CD4-positive, CD25-positive, alpha-beta regulatory T cell (primary cell): ENCODE measurements at regions not wholly inside any gene's neighbourhood (a gene's known extent, or its start where the extent isn't known, plus 50 kb on each side); places are given as distances from the start of the nearest gene placed in this dataset.

ENCODE experiments used
- ATAC-seq, 2 donors: fragments of 150-1000 bp; cut with Tn5 transposase; one replicate each; pipeline ENCODE4 v1.10.0; 2021; ENCODE audit warnings: low read depth in 2 of 2, moderate number of reproducible peaks in 2 of 2, moderate library complexity in 1 of 2
- DNase-seq, 3 donors: peaks; one replicate each; pipeline versions ENCODE4 v3.0.0 to v3.0.0-alpha.2; 2012 to 2022; ENCODE audit warnings: mixed read lengths in 1 of 3
- H3K27ac ChIP-seq: one replicate; pipeline ENCODE4 v1.7.0; 2013; ENCODE audit warnings: mild to moderate bottlenecking, low read length; ENCODE audit not compliant: insufficient read depth, poor library complexity, severe bottlenecking
- H3K27me3 ChIP-seq: one replicate; pipeline ENCODE4 v1.7.0; 2013; ENCODE audit warnings: low read length; ENCODE audit not compliant: control insufficient read depth, insufficient read depth
- H3K36me3 ChIP-seq: one replicate; pipeline ENCODE4 v1.7.0; 2013; ENCODE audit warnings: mild to moderate bottlenecking, low read length, moderate library complexity; ENCODE audit not compliant: control insufficient read depth, insufficient read depth
- H3K4me1 ChIP-seq: 2 replicates; pipeline ENCODE4 v1.7.0; 2013; ENCODE audit warnings: mild to moderate bottlenecking, low read length; ENCODE audit not compliant: insufficient read depth, control insufficient read depth, poor library complexity, severe bottlenecking
- H3K4me3 ChIP-seq: one replicate; pipeline ENCODE4 v1.7.0; 2013; ENCODE audit warnings: low read depth, mild to moderate bottlenecking, low read length, moderate library complexity
- H3K9me3 ChIP-seq, 2 experiments: 1 replicate in 1 of 2; 2 replicates in 1 of 2; pipeline ENCODE4 v1.7.0; 2013; ENCODE audit warnings: low read length in 2 of 2, mild to moderate bottlenecking in 1 of 2, moderate library complexity in 1 of 2; ENCODE audit not compliant: control insufficient read depth in 2 of 2
- H3K27ac Mint-ChIP-seq, 3 donors: one replicate each; pipeline ENCODE4 v1.8.0; 2020 to 2022; ENCODE audit warnings: mild to moderate bottlenecking in 3 of 3, mixed read lengths in 3 of 3, moderate library complexity in 2 of 3
- H3K27me3 Mint-ChIP-seq: one replicate; pipeline ENCODE4 v1.8.0; 2022; ENCODE audit warnings: mild to moderate bottlenecking, mixed read lengths
- H3K36me3 Mint-ChIP-seq: one replicate; pipeline ENCODE4 v1.8.0; 2020; ENCODE audit warnings: mixed read lengths
- H3K4me1 Mint-ChIP-seq, 4 donors: one replicate each; pipeline ENCODE4 v1.8.0; 2020 to 2022; ENCODE audit warnings: mixed read lengths in 4 of 4, mild to moderate bottlenecking in 1 of 4
- H3K4me3 Mint-ChIP-seq, 4 donors: one replicate each; pipeline ENCODE4 v1.8.0; 2020 to 2022; ENCODE audit warnings: mild to moderate bottlenecking in 4 of 4, mixed read lengths in 4 of 4, moderate library complexity in 3 of 4
- H3K9me3 Mint-ChIP-seq, 7 donors: one replicate each; pipeline ENCODE4 v1.8.0; 2020 to 2022; ENCODE audit warnings: mixed read lengths in 7 of 7, mild to moderate bottlenecking in 3 of 7, moderate library complexity in 2 of 7

DNA sequence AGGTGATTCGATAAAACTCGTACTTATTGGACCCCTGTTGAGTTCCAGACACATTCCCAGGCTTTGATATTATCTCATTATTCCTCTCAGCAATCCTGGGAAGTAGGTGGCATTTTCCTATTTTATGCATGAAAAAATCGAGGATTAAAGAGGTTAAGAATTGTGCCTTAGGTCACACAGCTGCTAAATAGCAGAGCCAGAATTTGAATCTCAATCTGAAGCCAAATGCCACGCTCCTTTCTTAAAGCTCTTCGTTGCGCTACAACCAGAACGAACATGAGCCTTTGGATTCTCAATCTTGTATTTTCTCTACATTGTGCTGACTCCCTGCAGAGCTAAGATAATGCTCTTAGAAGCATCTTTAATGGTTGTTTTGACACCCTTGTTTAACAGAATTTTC lies 527.8 kb upstream of the TLE4 start:
- no peak overlapping the region for H3K4me3 ChIP-seq
- no peaks in the 10 kb centered on the region for H3K4me1 Mint-ChIP-seq
- H3K36me3 ChIP-seq: no peaks in the 10 kb centered on the region
- no peaks in the 10 kb centered on the region for H3K27me3 ChIP-seq
- H3K36me3 Mint-ChIP-seq: no peaks in the 10 kb centered on the region
- H3K27me3 Mint-ChIP-seq: no peaks in the 10 kb centered on the region
- ATAC-seq (no peak), DNase-seq (no peak)
- no peak overlapping the region for H3K27ac ChIP-seq
- no peak overlapping the region for H3K27ac Mint-ChIP-seq
- no peaks in the 10 kb centered on the region for H3K4me1 ChIP-seq
- no peak overlapping the region for H3K4me3 Mint-ChIP-seq
- H3K9me3 Mint-ChIP-seq: peaks cover 0 to 5% (median 0%) of the 10 kb centered on the region in 7 donors
- H3K9me3 ChIP-seq: no peaks in the 10 kb centered on the region

DNA sequence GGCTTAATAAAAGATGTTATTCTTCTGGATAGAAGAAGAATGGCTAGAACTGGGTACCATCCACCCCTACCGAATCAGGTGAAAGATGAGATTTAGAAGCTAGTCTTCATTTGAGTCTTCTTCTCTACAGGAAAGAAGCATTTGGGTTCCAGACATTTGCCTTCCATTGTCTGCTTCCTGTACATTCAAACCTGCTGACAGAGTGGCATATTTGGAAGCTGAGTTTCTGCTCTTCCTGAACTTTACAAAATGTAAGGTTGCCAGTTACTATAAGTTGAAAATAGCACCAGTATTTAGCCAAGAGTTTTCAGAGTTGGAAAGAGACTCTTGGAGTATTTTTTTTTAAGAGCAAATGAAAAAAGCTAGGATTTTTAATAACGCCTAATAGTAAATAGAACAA lies 525.4 kb upstream of the TLE4 start:
- Mint-ChIP-seq H3K36me3 (no peaks in the 10 kb centered on the region), H3K27ac (no peak overlapping the region), H3K27me3 (no peaks in the 10 kb centered on the region), H3K9me3 (peaks cover 0 to 5% (median 0%) of the 10 kb centered on the region in 7 donors), H3K4me1 (no peaks in the 10 kb centered on the region), H3K4me3 (no peak overlapping the region)
- no peaks in the 10 kb centered on the region for H3K9me3 ChIP-seq
- ATAC-seq: no peak
- DNase-seq: no peak
- no peaks in the 10 kb centered on the region for H3K36me3 ChIP-seq
- no peaks in the 10 kb centered on the region for H3K4me1 ChIP-seq
- no peaks in the 10 kb centered on the region for H3K27me3 ChIP-seq
- H3K27ac ChIP-seq: no peak overlapping the region
- H3K4me3 ChIP-seq: no peak overlapping the region

DNA sequence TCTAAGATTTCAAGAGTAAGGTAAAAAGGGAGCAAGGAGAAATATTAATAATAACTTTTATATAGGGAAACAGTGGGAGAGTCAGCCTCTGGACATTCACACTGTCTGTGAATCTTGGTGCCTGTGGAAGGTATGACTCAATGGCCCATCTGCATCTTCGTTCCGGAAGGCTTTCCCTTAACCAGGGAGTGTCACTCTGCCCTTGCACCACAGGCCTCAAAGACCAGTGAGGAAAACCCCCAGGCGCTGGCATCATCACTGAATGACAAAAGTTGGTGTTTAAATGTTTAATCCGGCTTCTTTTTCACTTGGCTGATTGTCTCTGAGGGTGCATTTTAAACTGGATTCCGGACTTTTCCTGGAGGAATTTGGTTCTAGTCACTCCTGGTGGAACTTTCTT lies 522.4 kb upstream of the TLE4 start:
- Mint-ChIP-seq H3K27ac (no peak overlapping the region), H3K4me3 (no peak overlapping the region), H3K9me3 (peaks cover 0 to 7% (median 1%) of the 10 kb centered on the region in 7 donors), H3K27me3 (no peaks in the 10 kb centered on the region), H3K4me1 (no peaks in the 10 kb centered on the region), H3K36me3 (no peaks in the 10 kb centered on the region)
- H3K4me1 ChIP-seq: no peaks in the 10 kb centered on the region
- no peak for ATAC-seq
- H3K27ac ChIP-seq: no peak overlapping the region
- no peaks in the 10 kb centered on the region for H3K36me3 ChIP-seq
- no peaks in the 10 kb centered on the region for H3K9me3 ChIP-seq
- DNase-seq: no peak
- H3K4me3 ChIP-seq: no peak overlapping the region
- H3K27me3 ChIP-seq: no peaks in the 10 kb centered on the region

DNA sequence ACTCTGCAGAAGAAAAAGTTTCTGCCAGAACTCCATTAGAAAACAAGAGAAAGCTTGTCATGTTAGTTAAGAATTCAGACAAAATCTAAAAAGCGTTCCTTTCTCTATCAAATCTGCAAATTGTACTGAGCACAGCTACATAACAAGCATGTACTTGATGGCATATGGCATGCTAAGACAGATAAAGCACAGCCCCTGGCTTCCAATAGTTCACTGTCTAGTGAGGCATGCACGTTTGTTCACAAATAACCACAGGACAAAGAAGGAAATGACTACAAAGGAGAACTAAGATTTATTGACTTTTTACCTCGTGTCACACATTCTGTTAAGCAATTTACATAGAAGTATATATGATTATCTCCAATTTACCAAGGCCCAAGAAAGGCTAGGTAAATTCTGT lies 518.2 kb upstream of the TLE4 start:
- DNase-seq: no peak
- no peaks in the 10 kb centered on the region for H3K27me3 Mint-ChIP-seq
- Histone ChIP-seq H3K27me3 (no peaks in the 10 kb centered on the region), H3K4me3 (no peak overlapping the region), H3K27ac (no peak overlapping the region), H3K4me1 (no peaks in the 10 kb centered on the region), H3K9me3 (no peaks in the 10 kb centered on the region), H3K36me3 (no peaks in the 10 kb centered on the region)
- no peak overlapping the region for H3K4me3 Mint-ChIP-seq
- no peak for ATAC-seq
- no peaks in the 10 kb centered on the region for H3K4me1 Mint-ChIP-seq
- H3K9me3 Mint-ChIP-seq: peaks cover 0 to 7% (median 2%) of the 10 kb centered on the region in 7 donors
- no peaks in the 10 kb centered on the region for H3K36me3 Mint-ChIP-seq
- H3K27ac Mint-ChIP-seq: no peak overlapping the region

DNA sequence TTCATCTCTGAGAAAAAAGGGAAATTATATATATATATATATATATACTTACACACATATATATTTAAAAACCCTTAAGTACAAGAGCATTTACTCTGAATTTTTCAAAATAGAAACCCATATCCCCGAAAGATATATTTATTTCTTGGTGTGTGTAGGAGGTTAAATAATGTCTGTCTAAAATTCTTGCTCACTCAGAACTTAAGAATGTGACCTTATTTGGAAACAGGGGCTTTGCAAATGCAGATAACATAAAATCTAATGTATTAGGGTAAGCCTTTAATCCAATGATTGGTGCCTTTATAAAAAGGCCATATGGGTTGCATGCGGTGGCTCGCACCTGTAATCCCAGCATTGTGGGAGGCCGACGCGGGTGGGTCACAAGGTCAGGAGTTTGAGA lies 517.3 kb upstream of the TLE4 start:
- Histone ChIP-seq H3K4me3 (no peak overlapping the region), H3K9me3 (no peaks in the 10 kb centered on the region), H3K27ac (no peak overlapping the region), H3K4me1 (no peaks in the 10 kb centered on the region), H3K36me3 (no peaks in the 10 kb centered on the region), H3K27me3 (no peaks in the 10 kb centered on the region)
- Mint-ChIP-seq H3K9me3 (peaks cover 0 to 7% (median 2%) of the 10 kb centered on the region in 7 donors), H3K27ac (no peak overlapping the region), H3K4me1 (no peaks in the 10 kb centered on the region), H3K4me3 (no peak overlapping the region), H3K27me3 (no peaks in the 10 kb centered on the region), H3K36me3 (no peaks in the 10 kb centered on the region)
- ATAC-seq (no peak), DNase-seq (no peak)

DNA sequence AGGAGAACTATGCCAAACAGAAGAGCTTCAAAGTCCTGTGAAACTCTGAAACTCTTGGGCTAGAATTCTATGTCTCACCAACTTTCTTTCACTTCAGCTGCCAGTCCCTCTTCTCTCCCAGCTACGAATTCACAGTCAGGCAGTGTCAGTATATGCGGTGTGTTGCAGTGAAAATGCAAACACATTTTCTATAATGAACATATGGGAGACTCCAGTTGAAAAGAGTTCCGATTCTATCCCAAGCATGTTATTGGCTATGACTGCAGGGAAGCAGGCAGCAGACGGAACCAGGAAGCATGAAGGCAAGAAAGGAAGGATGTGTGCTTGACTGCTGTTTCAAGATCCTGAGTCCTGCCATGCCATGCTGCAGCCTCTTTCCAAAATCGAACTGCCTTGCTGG lies 515.7 kb upstream of the TLE4 start:
- no peak overlapping the region for H3K4me3 Mint-ChIP-seq
- no peak overlapping the region for H3K4me3 ChIP-seq
- H3K4me1 Mint-ChIP-seq: no peaks in the 10 kb centered on the region
- no peaks in the 10 kb centered on the region for H3K27me3 Mint-ChIP-seq
- peaks cover 0 to 7% (median 4%) of the 10 kb centered on the region in 7 donors for H3K9me3 Mint-ChIP-seq
- DNase-seq (no peak), ATAC-seq (no peak)
- H3K9me3 ChIP-seq: no peaks in the 10 kb centered on the region
- H3K27ac Mint-ChIP-seq: no peak overlapping the region
- H3K36me3 ChIP-seq: no peaks in the 10 kb centered on the region
- no peaks in the 10 kb centered on the region for H3K4me1 ChIP-seq
- H3K27ac ChIP-seq: no peak overlapping the region
- no peaks in the 10 kb centered on the region for H3K27me3 ChIP-seq
- H3K36me3 Mint-ChIP-seq: no peaks in the 10 kb centered on the region

DNA sequence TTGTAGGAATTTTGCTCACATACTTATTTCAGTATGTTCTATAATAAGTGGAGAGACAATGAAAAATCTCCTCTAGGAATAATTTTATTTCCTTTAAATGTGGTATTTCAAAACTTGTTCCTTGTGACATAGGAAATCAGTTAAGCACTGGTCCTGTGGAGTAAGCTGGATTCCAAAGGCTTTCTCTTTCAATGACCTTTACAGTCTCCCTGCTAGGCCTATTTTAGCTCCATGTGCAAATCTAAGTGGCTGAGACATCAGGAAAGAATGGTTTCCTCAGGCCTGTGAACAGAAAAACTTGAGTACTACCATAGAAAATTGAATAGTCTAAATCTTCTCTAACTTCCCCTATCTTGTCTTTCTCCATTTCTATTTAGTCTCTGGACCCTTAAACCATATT lies 514.2 kb upstream of the TLE4 start:
- Histone ChIP-seq H3K9me3 (no peaks in the 10 kb centered on the region), H3K4me3 (no peak overlapping the region), H3K27ac (no peak overlapping the region), H3K27me3 (no peaks in the 10 kb centered on the region), H3K36me3 (no peaks in the 10 kb centered on the region), H3K4me1 (no peaks in the 10 kb centered on the region)
- Mint-ChIP-seq H3K27ac (no peak overlapping the region), H3K4me3 (no peak overlapping the region), H3K27me3 (no peaks in the 10 kb centered on the region), H3K4me1 (no peaks in the 10 kb centered on the region), H3K36me3 (no peaks in the 10 kb centered on the region), H3K9me3 (peaks cover 0 to 7% (median 4%) of the 10 kb centered on the region in 7 donors)
- DNase-seq (no peak), ATAC-seq (no peak)

DNA sequence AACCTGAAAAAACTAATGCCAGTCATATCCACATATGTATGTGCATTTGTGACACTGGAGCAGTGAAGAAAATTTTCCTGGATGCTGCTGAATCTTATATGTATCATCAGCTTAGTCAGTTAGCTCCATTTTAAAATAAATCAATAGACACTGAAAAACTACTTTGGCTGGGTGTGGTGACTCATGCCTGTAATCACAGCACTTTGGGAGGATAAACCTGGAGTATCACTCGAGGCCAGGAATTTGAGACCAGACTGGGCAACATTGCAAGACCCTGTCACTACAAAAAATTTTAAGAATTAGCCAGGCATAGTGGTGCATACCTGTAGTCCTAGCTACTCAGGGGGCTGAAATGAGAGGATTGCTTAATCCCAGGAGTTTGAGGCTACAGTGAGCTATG lies 511.0 kb upstream of the TLE4 start:
- ATAC-seq (no peak), DNase-seq (no peak)
- H3K36me3 Mint-ChIP-seq: no peaks in the 10 kb centered on the region
- Histone ChIP-seq H3K9me3 (no peaks in the 10 kb centered on the region), H3K27ac (no peak overlapping the region), H3K4me1 (no peaks in the 10 kb centered on the region), H3K4me3 (no peak overlapping the region), H3K27me3 (no peaks in the 10 kb centered on the region), H3K36me3 (no peaks in the 10 kb centered on the region)
- no peaks in the 10 kb centered on the region for H3K4me1 Mint-ChIP-seq
- peaks cover 0 to 7% (median 3%) of the 10 kb centered on the region in 7 donors for H3K9me3 Mint-ChIP-seq
- no peak overlapping the region for H3K27ac Mint-ChIP-seq
- H3K4me3 Mint-ChIP-seq: no peak overlapping the region
- H3K27me3 Mint-ChIP-seq: no peaks in the 10 kb centered on the region
